D721Med (cell line): ENCODE measurements at regions not wholly inside any gene's neighbourhood (a gene's known extent, or its start where the extent isn't known, plus 50 kb on each side); places are given as distances from the start of the nearest gene placed in this dataset.
"Not testable (repeated sequence)": the region's sequence is repeated elsewhere in the genome, so short reads cannot be mapped to it uniquely, and the experiment has no call there.

Experiments used
- DNase-seq: peaks from one replicate; pipeline ENCODE4 v3.0.0; 2011; ENCODE audit warnings: low spot score; ENCODE audit not compliant: insufficient read length
- FAIRE-seq: peaks from 2 replicates; lab custom pipeline; 2011; peaks lifted over from hg19 to GRCh38; lab: Jason Lieb, UNC
- CTCF ChIP-seq: IDR thresholded peaks from 2 replicates; pipeline ENCODE4 v1.5.1; 2012; ENCODE audit warnings: mild to moderate bottlenecking, control low read depth; ENCODE audit not compliant: insufficient read depth; ENCODE audit errors: missing control alignments

DNA sequence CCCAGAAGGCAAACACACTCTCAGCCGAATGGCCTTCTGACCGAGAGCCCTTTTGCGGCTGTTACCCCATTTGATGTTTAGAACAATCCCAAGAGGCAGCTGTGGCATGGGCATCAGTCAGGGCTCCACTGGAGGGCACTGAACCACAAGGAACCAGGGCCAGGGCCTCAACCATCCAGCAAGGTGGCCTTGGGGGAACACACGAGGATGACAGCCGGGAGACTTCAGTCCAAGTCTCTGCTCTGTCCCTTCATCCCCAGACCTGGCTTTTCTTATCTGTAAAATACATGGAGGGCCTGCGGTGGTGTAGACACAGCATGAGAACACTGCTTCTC, 63.6 kb upstream of the INSIG1 start:
- no peak for DNase-seq
- FAIRE-seq, result no peak
- no peak for TF ChIP-seq CTCF

- no peak for FAIRE-seq
- no peak for TF ChIP-seq CTCF
- DNase-seq, result no peak
Observed at GRCh38 chr7:155234950-155235789, 62.5 kb upstream of the INSIG1 start.

- no peak for TF ChIP-seq CTCF
- DNase-seq, result no peak
- FAIRE-seq, result no peak
Observed at GRCh38 chr7:155236386-155236785, 61.3 kb upstream of the INSIG1 start.

GRCh38 chr7:155237297-155237696, 60.4 kb upstream of the INSIG1 start:
- no peak for FAIRE-seq

DNA sequence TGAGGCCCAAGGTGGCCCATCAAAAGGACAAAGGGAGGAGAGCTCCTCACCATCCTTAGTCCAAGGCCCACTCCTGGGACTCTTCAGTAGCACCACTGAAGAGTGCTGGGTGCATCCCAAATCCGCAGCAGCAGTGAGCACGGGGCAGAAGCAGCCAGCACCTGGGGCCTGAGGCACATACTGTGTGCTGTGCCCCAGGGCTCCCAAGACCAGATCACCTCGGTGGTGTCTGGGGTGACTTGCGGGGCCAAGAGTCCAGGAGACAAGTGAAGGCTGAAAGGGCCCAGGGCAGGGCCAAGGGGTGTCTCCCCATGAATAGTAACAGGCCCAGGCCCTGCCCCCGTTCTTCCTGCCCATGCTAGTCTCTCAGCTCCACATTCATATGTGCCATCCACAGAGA, 59.9 kb upstream of the INSIG1 start:
- no peak for TF ChIP-seq CTCF
- no peak for DNase-seq
- no peak for FAIRE-seq

More at GRCh38 chr7:155237297-155237696, 60.4 kb upstream of the INSIG1 start:
- no peak for DNase-seq
- TF ChIP-seq CTCF, result no peak

DNA sequence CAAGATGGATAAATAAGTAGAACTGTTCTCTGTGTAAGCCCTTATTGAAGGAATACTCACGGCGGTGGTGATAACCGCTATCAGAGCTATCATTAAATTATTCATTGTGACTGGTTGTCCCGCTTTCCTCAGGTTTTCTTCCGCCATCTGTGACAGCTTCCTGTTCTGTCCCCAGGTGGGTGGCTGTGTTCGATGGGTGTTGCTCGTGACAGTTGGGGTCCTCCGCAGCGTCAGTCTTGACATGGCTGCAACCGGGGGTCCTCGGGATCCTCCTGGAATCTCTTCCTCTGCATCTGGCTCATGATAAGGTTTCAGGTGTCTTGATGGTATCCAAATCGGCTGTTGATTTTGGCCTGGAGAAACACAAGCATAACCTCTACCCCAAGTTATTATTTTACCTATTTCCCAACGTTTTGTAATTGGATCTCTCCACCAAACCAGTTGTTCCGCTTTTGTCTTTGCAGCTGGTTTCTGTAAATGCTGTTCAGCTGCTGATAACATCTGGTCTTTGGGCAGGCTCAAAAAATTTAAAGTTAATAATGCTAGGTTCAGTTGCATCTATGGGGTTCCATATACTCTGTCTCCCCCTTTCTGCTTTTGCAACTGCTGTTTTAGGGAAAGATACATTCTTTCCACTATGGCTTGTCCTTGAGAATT, 58.1 kb upstream of the INSIG1 start:
- not testable (repeated sequence) for DNase-seq, FAIRE-seq

DNA sequence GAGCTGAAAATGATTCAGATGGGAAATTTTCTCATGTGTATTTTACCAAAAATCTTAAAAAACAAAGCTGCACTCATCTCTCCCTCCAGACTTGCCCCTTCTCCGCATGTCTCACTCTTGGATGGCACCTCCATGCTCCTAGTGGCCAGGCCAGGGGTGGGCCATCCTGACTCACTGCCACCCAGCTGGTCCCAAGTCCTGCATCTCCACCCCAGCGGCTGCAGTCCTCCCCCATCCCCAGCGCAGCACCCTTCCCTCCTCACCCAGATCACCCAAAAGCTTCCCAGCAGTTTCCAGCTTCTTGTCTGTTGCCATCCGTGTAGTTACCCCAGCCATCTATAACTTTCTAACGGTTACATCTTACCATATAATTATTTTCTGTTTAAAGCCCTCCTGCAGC, 53.0 kb upstream of the INSIG1 start:
- DNase-seq (no peak), FAIRE-seq (no peak)
- no peak for TF ChIP-seq CTCF
